Activated T-helper 17 cell treated with anti-CD3 and anti-CD28 coated beads, Interleukin-2, amount 50 U/mL, for 72 hours (primary cell): ENCODE measurements at regions not wholly inside any gene's neighbourhood (a gene's known extent, or its start where the extent isn't known, plus 50 kb on each side); places are given as distances from the start of the nearest gene placed in this dataset.

ENCODE experiments used
- ATAC-seq: fragments of 150-1000 bp; cut with Tn5 transposase; replicated peaks from 2 replicates; pipeline ENCODE4 v1.10.0; 2021; ENCODE audit warnings: mild to moderate bottlenecking, moderate library complexity
- H3K27ac Mint-ChIP-seq: one replicate; pipeline ENCODE4 v1.8.0; 2022; ENCODE audit warnings: mixed read lengths
- H3K27me3 Mint-ChIP-seq: one replicate; pipeline ENCODE4 v1.8.0; 2022; ENCODE audit warnings: mixed read lengths
- H3K36me3 Mint-ChIP-seq: one replicate; pipeline ENCODE4 v1.8.0; 2022; ENCODE audit warnings: low read depth, mild to moderate bottlenecking, mixed read lengths
- H3K4me1 Mint-ChIP-seq: one replicate; pipeline ENCODE4 v1.8.0; 2022; ENCODE audit warnings: mixed read lengths
- H3K4me3 Mint-ChIP-seq: one replicate; pipeline ENCODE4 v1.8.0; 2022; ENCODE audit warnings: mild to moderate bottlenecking, mixed read lengths
- H3K9me3 Mint-ChIP-seq: one replicate; pipeline ENCODE4 v1.8.0; 2022; ENCODE audit warnings: mixed read lengths

- H3K27ac Mint-ChIP-seq, result peak overlapping the region; percentile 76
- no peak overlapping the region for H3K4me3 Mint-ChIP-seq
- ATAC-seq, result no peak
- H3K27me3 Mint-ChIP-seq, result peaks cover 5% of the 10 kb centered on the region
- no peaks in the 10 kb centered on the region for H3K9me3 Mint-ChIP-seq
- H3K4me1 Mint-ChIP-seq, result peaks cover 37% of the 10 kb centered on the region
- no peaks in the 10 kb centered on the region for H3K36me3 Mint-ChIP-seq
Measured at GRCh38 chr4:184315675-184316359, 98.1 kb upstream of the ENPP6 start.

DNA sequence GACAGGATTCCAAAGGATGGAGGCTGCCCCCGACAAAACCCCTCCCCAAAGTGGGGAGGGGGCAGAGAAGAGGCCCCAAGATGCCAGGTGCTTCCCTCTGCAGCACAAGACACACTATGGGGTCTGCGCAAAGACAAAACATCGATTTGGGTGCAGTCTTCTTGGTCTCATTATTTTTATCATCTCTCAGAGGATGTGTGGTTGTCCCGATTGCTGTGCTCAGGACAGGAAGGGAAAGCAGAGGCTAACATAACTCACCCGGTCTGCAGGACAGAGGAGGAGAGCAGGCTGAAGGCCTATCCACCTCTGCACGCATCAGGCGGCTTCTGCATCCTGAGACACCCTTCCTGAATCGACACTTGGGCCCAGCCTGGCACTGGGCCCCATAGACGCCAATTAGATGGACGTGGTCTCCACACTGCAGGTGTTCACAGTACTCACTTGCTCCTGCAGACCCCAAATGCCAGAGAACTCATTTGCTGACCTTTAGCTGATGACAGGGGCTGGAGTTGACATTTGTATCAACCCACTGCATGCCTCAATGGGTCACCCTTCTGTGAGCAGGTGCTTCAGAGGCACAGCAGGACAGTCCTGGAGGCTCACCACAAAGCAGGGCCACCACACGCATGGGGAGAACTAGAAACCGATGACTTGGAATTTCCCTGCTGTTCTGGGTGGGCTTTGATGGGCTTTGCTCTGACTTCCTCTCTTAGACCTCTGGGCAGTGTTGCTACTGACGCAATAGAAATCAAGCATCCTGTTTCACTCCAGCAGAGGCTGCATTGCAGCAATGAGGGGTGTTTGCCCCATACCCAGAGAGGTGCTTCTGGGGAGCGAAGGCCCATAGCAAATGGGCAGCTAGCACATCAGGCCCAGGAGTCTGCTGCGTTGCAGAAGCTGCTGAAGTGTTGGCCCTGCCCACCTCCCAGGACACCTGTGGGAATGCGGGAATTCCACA, 96.3 kb upstream of the ENPP6 start:
- Mint-ChIP-seq H3K4me1 (peaks cover 45% of the 10 kb centered on the region), H3K4me3 (peak overlapping the region; percentile 55), H3K27me3 (peaks cover 5% of the 10 kb centered on the region), H3K9me3 (no peaks in the 10 kb centered on the region), H3K36me3 (no peaks in the 10 kb centered on the region), H3K27ac (peak overlapping the region; percentile 80)
- ATAC-seq, result no peak

DNA sequence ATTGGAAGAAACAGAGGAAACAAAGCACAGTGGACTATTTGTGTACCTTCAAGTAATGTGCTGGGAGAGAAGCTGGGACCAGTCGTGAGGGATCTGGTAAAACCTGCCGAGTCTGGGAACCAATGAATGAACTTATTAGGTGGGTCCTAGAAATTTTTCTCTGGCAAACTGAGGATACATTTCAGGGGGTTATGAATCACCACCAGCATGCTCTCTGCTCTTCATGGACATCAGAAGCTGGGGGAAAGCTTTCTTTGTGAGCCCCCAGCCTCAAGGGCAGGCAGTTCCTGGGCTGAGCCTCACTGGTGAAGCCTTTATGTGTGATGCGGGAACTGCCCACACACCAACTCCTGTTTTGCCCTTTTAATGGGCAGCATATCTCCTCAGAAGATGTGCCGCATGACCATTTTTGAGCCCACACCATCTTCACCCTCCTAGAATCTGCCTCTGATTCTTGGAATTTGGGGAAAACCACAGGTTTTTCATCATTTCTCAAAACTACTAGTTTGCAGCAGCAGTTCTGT, 95.4 kb upstream of the ENPP6 start:
- Mint-ChIP-seq H3K4me3 (peak overlapping the region; percentile 55), H3K27ac (peak overlapping the region; percentile 80), H3K9me3 (no peaks in the 10 kb centered on the region), H3K27me3 (peaks cover 5% of the 10 kb centered on the region), H3K36me3 (no peaks in the 10 kb centered on the region), H3K4me1 (peaks cover 47% of the 10 kb centered on the region)
- peak; percentile 65 for ATAC-seq

GRCh38 chr4:184312126-184312525, 94.5 kb upstream of the ENPP6 start:
- no peak for ATAC-seq
- Mint-ChIP-seq H3K36me3 (no peaks in the 10 kb centered on the region), H3K4me1 (peaks cover 47% of the 10 kb centered on the region), H3K4me3 (no peak overlapping the region), H3K27me3 (peaks cover 5% of the 10 kb centered on the region), H3K9me3 (no peaks in the 10 kb centered on the region), H3K27ac (no peak overlapping the region)

GRCh38 chr4:184310881-184311709, 93.4 kb upstream of the ENPP6 start:
- Mint-ChIP-seq H3K27me3 (peaks cover 2% of the 10 kb centered on the region), H3K36me3 (no peaks in the 10 kb centered on the region), H3K4me1 (peaks cover 47% of the 10 kb centered on the region), H3K4me3 (peak overlapping the region; percentile 65), H3K27ac (peak overlapping the region; percentile 87), H3K9me3 (no peaks in the 10 kb centered on the region)
- no peak for ATAC-seq

DNA sequence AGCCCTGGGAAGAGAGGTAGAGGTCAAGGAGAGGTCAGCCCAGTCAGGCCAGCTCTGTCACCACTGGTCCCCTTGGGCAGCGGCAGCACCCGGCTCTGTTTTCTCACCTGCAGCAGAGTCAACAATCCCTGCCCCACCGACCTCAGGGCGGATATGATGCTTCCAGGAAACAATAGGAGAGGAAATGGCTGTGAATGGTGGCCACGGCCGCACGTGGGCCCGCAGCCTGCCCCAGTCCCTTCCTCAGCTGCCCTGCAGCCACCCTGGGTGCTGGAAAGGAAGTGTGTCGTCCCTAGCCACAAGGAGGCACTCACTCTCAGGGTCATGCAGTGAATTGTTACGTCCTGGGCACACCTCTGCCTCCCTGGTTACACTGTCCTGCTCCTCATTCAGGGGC, 92.5 kb upstream of the ENPP6 start:
- Mint-ChIP-seq H3K4me1 (peaks cover 47% of the 10 kb centered on the region), H3K9me3 (no peaks in the 10 kb centered on the region), H3K27me3 (no peaks in the 10 kb centered on the region), H3K36me3 (no peaks in the 10 kb centered on the region), H3K4me3 (peak overlapping the region; percentile 65), H3K27ac (peak overlapping the region; percentile 87)
- peak; percentile 80 for ATAC-seq

DNA sequence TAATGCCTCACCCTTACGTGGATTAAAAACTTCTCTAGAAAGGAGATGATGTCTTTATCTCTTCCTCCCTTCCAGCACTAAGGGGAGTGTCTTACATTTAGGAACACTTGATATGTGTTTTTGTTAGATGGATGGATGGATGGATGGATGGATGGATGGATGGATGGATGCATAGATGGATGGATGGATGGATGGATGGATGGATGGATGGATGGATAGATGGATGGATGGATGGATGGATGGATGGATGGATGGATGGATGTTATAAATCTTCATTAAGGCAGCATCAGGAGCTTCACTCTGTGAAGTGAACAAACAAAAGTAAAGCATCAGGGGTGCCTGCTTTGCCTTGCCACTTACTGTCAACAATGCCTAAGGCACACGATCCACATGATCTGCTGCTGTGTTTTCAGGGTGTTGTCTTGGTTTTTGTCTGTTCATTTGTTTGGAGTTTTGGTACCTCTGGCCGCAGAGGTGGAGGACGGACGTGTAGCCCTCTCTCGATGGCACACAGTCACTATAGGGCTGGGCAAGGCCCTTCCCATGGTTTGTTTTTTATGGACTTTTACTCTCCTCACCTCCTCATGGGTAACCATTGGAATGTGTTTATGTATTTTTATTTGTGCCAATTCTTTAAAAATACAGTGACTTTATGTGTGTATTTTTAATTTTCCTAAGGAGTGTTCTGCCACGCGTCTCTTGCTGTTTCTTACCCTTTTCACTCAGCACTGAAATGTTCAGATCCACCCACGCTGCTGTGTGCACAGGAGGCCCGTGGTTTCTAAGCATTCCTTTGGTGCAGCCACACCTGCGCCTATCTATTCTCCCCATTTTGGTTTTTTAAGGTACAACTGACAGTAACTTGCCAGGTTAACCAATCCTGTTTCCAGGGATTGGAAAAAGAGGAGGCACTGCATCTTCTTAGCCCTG, 91.8 kb upstream of the ENPP6 start:
- Mint-ChIP-seq H3K4me1 (peaks cover 47% of the 10 kb centered on the region), H3K27ac (peak overlapping the region; percentile 87), H3K36me3 (no peaks in the 10 kb centered on the region), H3K9me3 (no peaks in the 10 kb centered on the region), H3K4me3 (peak overlapping the region; percentile 65), H3K27me3 (no peaks in the 10 kb centered on the region)
- ATAC-seq, result peak; percentile 57

GRCh38 chr4:184306949-184307348, 89.3 kb upstream of the ENPP6 start:
- Mint-ChIP-seq H3K27me3 (no peaks in the 10 kb centered on the region), H3K27ac (no peak overlapping the region), H3K4me1 (peaks cover 30% of the 10 kb centered on the region), H3K9me3 (peaks cover 5% of the 10 kb centered on the region), H3K36me3 (no peaks in the 10 kb centered on the region), H3K4me3 (no peak overlapping the region)
- ATAC-seq, result peak; percentile 45

GRCh38 chr4:184306470-184306869, 88.8 kb upstream of the ENPP6 start:
- H3K27me3 Mint-ChIP-seq, result no peaks in the 10 kb centered on the region
- no peak overlapping the region for H3K4me3 Mint-ChIP-seq
- peaks cover 5% of the 10 kb centered on the region for H3K9me3 Mint-ChIP-seq
- ATAC-seq, result no peak
- no peaks in the 10 kb centered on the region for H3K36me3 Mint-ChIP-seq
- no peak overlapping the region for H3K27ac Mint-ChIP-seq
- peaks cover 27% of the 10 kb centered on the region for H3K4me1 Mint-ChIP-seq

- H3K9me3 Mint-ChIP-seq, result peaks cover 5% of the 10 kb centered on the region
- no peak for ATAC-seq
- H3K4me1 Mint-ChIP-seq, result no peaks in the 10 kb centered on the region
- H3K4me3 Mint-ChIP-seq, result no peak overlapping the region
- no peak overlapping the region for H3K27ac Mint-ChIP-seq
- H3K36me3 Mint-ChIP-seq, result no peaks in the 10 kb centered on the region
- no peaks in the 10 kb centered on the region for H3K27me3 Mint-ChIP-seq
Measured at GRCh38 chr4:184300816-184301215, 83.1 kb upstream of the ENPP6 start.

- peaks cover 5% of the 10 kb centered on the region for H3K9me3 Mint-ChIP-seq
- H3K36me3 Mint-ChIP-seq, result no peaks in the 10 kb centered on the region
- no peak overlapping the region for H3K4me3 Mint-ChIP-seq
- no peaks in the 10 kb centered on the region for H3K27me3 Mint-ChIP-seq
- H3K27ac Mint-ChIP-seq, result no peak overlapping the region
- no peaks in the 10 kb centered on the region for H3K4me1 Mint-ChIP-seq
- no peak for ATAC-seq
Measured at GRCh38 chr4:184298254-184298653, 80.6 kb upstream of the ENPP6 start.

- Mint-ChIP-seq H3K27ac (no peak overlapping the region), H3K4me1 (peaks cover 4% of the 10 kb centered on the region), H3K36me3 (no peaks in the 10 kb centered on the region), H3K27me3 (no peaks in the 10 kb centered on the region), H3K4me3 (no peak overlapping the region), H3K9me3 (no peaks in the 10 kb centered on the region)
- ATAC-seq, result no peak
Measured at GRCh38 chr4:184295206-184295605, 77.5 kb upstream of the ENPP6 start.

- Mint-ChIP-seq H3K36me3 (no peaks in the 10 kb centered on the region), H3K4me3 (no peak overlapping the region), H3K27ac (no peak overlapping the region), H3K9me3 (no peaks in the 10 kb centered on the region), H3K27me3 (no peaks in the 10 kb centered on the region), H3K4me1 (peaks cover 8% of the 10 kb centered on the region)
- ATAC-seq, result no peak
Measured at GRCh38 chr4:184294606-184295133, 77.0 kb upstream of the ENPP6 start.
